GM13977 (cell line): ENCODE measurements at regions not wholly inside any gene's neighbourhood (a gene's known extent, or its start where the extent isn't known, plus 50 kb on each side); places are given as distances from the start of the nearest gene placed in this dataset.
A peak's percentile ranks its signal among the peaks of the same experiment; 100 is the strongest.

ENCODE experiments used
- DNase-seq: peaks from one replicate; pipeline ENCODE4 v3.0.0; 2012; ENCODE audit warnings: low spot score
- in situ Hi-C: fragments of 300-500 bp; cut with MboI; formaldehyde crosslinking; loops from one replicate; pipeline ENCODE4 v1.12.0; 2022; ENCODE audit warnings: low sequenced_read_pairs, low pct_unique_long_range_greater_than_20kb, mixed read lengths, inconsistent platforms; ENCODE audit not compliant: unreplicated experiment
- TF ChIP-seq, protein P1 (sequence below): IDR thresholded peaks from 2 replicates; pipeline ENCODE4 v1.5.1; 2012; ENCODE audit warnings: mild to moderate bottlenecking, control low read depth; ENCODE audit not compliant: insufficient read depth; ENCODE audit errors: extremely low read depth, missing control alignments

GRCh38 chr14:36022765-36023410 is 153.6 kb downstream of the PTCSC3 start:
- TF ChIP-seq, protein P1, sequence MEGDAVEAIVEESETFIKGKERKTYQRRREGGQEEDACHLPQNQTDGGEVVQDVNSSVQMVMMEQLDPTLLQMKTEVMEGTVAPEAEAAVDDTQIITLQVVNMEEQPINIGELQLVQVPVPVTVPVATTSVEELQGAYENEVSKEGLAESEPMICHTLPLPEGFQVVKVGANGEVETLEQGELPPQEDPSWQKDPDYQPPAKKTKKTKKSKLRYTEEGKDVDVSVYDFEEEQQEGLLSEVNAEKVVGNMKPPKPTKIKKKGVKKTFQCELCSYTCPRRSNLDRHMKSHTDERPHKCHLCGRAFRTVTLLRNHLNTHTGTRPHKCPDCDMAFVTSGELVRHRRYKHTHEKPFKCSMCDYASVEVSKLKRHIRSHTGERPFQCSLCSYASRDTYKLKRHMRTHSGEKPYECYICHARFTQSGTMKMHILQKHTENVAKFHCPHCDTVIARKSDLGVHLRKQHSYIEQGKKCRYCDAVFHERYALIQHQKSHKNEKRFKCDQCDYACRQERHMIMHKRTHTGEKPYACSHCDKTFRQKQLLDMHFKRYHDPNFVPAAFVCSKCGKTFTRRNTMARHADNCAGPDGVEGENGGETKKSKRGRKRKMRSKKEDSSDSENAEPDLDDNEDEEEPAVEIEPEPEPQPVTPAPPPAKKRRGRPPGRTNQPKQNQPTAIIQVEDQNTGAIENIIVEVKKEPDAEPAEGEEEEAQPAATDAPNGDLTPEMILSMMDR = no peak
- DNase-seq = no peak
- in situ Hi-C loops = no loop called here

DNA sequence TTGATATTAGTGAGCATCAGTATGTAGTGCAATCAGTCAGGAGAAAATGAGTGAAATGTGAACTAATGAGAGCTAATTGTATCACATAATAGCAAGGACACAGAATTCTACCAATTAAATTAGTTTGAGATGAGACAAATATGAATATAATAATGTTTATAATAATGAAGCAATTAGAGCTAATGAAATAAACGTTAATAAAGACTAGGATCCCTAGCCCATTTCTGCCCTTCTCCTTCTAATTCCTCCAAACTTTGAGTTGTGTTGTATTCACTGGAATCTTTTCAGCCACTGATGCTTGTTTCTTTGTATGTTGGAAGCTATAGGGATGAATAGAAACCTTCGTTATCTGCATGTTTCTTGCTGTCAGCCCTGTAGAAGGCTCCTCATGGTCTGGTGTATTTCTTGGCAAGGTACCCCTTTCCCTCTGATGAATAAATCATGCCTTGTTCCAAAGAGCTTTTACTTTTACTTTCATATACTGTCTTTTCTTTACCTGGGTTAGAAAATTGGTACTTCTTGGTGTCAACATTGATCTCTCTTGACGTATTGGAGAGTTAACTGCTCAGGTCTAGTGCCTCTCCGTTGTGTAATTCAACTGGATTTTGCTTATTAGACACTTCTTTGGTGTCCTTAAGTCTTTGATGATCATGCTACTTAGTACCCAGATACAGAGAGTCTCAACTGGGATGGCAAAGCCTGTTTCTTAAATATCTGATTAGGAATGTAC is 154.8 kb downstream of the PTCSC3 start:
- TF ChIP-seq, protein P1 = no peak
- no peak for DNase-seq
- in situ Hi-C loops = no loop called here

GRCh38 chr14:36021030-36021422 is 155.5 kb downstream of the PTCSC3 start:
- in situ Hi-C loops = no loop called here
- TF ChIP-seq, protein P1 = no peak
- DNase-seq = peak; percentile 24

GRCh38 chr14:36020120-36021029 is 156.1 kb downstream of the PTCSC3 start:
- TF ChIP-seq, protein P1 = no peak
- in situ Hi-C loops = no loop called here
- DNase-seq = no peak

DNA sequence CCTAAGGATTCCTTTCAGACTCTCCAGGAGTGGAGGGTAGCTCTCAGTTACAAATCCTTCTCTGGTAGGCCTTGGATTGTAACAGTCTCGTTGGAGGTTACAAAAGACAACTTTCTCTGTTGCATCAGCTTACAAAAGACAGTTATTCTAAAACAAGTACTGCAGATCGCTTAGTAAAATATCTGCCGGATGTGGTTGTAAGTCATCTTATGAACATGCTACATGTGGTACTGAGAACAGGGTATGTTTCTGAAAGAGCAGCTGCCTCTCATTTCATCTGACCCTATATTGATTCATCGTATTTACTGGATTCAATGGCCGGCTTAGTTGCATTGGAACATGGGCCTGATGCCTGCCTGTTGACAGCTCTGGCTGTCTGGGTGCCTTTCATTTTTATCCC is 157.4 kb downstream of the PTCSC3 start:
- peak; percentile 19 for DNase-seq
- TF ChIP-seq, protein P1 = no peak
- in situ Hi-C loops = no loop called here

- in situ Hi-C loops = no loop called here
- DNase-seq = no peak
- TF ChIP-seq, protein P1 = no peak
Observed at GRCh38 chr14:36014236-36014635, 162.3 kb downstream of the PTCSC3 start.
